RWPE2 (cell line): ENCODE measurements at regions not wholly inside any gene's neighbourhood (a gene's known extent, or its start where the extent isn't known, plus 50 kb on each side); places are given as distances from the start of the nearest gene placed in this dataset.

Source experiments
- ATAC-seq: fragments of 200-7000 bp; cut with Tn5 transposase; 3 replicates; pipeline ENCODE4 v1.9.1; 2021; ENCODE audit warnings: low read depth
- DNase-seq: peaks from one replicate; pipeline ENCODE4 v3.0.0-alpha.2; 2020; ENCODE audit warnings: low spot score
- H3K27ac ChIP-seq: fragments of 450-650 bp; 2 replicates; pipeline ENCODE4 v1.5.1; 2017; ENCODE audit warnings: mild to moderate bottlenecking; ENCODE audit not compliant: poor library complexity, severe bottlenecking
- H3K27me3 ChIP-seq: fragments of 250-450 bp; sonication (Bioruptor Pico); 2 replicates; pipeline ENCODE4 v1.5.1; 2021; ENCODE audit warnings: mild to moderate bottlenecking, moderate library complexity; ENCODE audit not compliant: insufficient read depth, poor library complexity, severe bottlenecking
- H3K36me3 ChIP-seq: fragments of 250-450 bp; sonication (Bioruptor Pico); 2 replicates; pipeline ENCODE4 v1.5.1; 2020; ENCODE audit warnings: low read depth, mild to moderate bottlenecking, moderate library complexity
- H3K4me1 ChIP-seq: fragments of 250-450 bp; sonication (Bioruptor Pico); 2 replicates; pipeline ENCODE4 v1.5.1; 2021; ENCODE audit warnings: mild to moderate bottlenecking, moderate library complexity; ENCODE audit not compliant: insufficient read depth, poor library complexity, severe bottlenecking
- H3K4me3 ChIP-seq: fragments of 250-450 bp; sonication (Bioruptor Pico); 2 replicates; pipeline ENCODE4 v1.5.1; 2021; ENCODE audit warnings: mild to moderate bottlenecking, moderate library complexity; ENCODE audit not compliant: severe bottlenecking
- H3K9me3 ChIP-seq: fragments of 250-450 bp; sonication (Bioruptor Pico); 2 replicates; pipeline ENCODE4 v1.5.1; 2021; ENCODE audit warnings: mild to moderate bottlenecking, moderate library complexity; ENCODE audit not compliant: severe bottlenecking
- TF ChIP-seq, protein P1 (sequence below): fragments of 450-650 bp; IDR thresholded peaks from one replicate; pipeline ENCODE4 v1.5.1; 2017; ENCODE audit warnings: mild to moderate bottlenecking, moderate library complexity; ENCODE audit not compliant: poor library complexity, severe bottlenecking

DNA sequence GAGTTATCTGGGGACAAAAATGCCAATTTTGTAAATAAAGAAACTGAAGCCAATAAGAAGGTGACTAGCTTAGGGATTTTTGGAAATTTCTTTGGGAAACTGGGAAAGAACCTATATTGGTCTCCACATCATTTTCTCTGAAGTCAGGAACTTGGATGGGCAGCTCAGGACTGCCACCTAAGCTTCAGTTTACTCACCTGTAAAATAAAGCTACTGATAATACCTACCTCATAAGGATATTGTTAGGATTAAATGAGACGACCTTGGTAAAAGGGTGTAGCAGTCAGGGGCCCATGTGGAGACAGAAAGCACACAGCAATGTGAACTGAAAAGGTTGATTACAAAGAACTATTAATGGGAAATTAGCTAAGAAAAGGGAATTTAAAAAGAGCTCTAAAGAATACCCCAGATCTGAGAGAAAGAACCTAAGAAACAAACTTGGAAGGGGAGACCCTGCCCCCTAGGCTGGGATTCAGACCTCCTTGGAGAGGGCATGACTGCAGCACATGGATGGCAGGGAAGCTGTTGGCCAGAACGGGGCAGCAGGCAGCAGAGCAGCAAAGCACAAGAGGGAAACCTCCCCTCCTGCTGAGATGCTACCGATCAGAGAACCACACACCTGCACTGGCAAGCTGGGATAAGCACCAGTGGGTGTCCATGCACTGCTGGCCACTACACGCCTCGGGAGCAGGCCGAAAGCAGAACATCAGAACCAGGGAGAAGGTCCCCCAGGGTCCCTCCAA is 83.7 kb upstream of the THBS1 start:
- DNase-seq (no peak), ATAC-seq (no peak)
- H3K9me3 ChIP-seq, result no peaks in the 10 kb centered on the region
- H3K36me3 ChIP-seq, result no peaks in the 10 kb centered on the region
- H3K27ac ChIP-seq, result no peak overlapping the region
- TF ChIP-seq, protein P1, sequence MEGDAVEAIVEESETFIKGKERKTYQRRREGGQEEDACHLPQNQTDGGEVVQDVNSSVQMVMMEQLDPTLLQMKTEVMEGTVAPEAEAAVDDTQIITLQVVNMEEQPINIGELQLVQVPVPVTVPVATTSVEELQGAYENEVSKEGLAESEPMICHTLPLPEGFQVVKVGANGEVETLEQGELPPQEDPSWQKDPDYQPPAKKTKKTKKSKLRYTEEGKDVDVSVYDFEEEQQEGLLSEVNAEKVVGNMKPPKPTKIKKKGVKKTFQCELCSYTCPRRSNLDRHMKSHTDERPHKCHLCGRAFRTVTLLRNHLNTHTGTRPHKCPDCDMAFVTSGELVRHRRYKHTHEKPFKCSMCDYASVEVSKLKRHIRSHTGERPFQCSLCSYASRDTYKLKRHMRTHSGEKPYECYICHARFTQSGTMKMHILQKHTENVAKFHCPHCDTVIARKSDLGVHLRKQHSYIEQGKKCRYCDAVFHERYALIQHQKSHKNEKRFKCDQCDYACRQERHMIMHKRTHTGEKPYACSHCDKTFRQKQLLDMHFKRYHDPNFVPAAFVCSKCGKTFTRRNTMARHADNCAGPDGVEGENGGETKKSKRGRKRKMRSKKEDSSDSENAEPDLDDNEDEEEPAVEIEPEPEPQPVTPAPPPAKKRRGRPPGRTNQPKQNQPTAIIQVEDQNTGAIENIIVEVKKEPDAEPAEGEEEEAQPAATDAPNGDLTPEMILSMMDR, result peak; percentile 17
- no peaks in the 10 kb centered on the region for H3K27me3 ChIP-seq
- no peak overlapping the region for H3K4me3 ChIP-seq
- peaks cover 4% of the 10 kb centered on the region for H3K4me1 ChIP-seq

DNA sequence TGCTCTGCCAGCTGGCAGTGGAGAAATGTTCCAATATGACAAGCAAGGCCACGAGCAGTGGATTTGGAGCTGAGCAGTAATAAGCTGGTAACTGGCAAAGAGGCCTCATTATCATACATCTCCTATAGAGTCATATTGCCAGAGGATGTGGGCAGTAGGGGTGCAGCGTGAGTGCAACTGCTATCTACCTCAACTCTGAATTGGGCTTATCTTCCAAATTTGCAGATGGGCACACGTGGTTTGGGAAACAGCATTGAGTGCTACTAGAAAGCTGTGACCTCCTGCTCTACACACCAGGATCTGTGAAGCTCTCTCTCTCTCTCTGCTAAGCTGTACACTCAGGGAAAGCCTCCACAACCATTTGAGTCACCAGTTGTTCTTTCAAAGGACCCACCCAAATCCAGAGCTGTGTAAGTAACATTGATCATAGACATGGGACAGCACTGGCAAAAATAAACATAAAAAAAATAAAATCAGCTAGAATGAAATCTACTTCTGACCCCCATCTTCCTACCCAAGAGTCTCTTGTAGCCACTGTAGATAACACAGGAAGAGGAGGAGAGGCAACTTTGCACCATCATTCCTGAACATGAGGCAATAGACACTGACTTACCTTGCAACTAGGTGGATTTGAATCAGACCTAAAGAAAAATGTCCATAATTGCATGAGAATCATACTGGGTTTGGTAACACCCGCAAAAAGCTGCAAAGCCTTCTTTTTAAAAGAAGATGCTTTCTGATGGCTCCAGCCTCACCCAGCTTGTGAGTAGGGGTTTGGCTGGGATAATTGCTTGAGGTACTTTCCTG is 82.9 kb upstream of the THBS1 start:
- ATAC-seq (peak; percentile 56), DNase-seq (no peak)
- H3K4me3 ChIP-seq, result no peak overlapping the region

DNA sequence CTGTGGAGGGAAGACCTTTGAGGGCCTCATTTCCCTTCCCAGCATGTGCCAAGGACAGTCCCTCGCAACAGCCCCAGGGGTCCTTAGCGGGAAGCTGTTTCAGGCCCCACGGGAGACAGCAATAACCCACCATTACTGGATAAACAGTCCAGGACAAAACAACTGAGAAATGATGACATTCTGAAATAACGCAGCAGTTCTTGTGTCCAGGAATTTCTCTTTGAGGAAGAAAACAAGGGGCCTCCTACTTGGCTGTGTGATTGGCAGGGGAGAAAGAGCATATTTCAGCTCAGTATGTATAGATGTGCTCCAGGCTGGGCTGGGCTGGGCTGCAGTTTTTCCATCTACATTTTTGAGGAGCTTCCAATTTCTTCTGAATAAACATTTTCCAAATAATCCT is 82.2 kb upstream of the THBS1 start:
- peaks cover 4% of the 10 kb centered on the region for H3K4me1 ChIP-seq
- no peaks in the 10 kb centered on the region for H3K27me3 ChIP-seq
- no peaks in the 10 kb centered on the region for H3K9me3 ChIP-seq
- no peak overlapping the region for H3K4me3 ChIP-seq
- TF ChIP-seq, protein P1, result no peak
- no peaks in the 10 kb centered on the region for H3K36me3 ChIP-seq
- no peak overlapping the region for H3K27ac ChIP-seq
- ATAC-seq, result no peak
- DNase-seq, result no peak

More for the DNA sequence above, 82.9 kb upstream of the THBS1 start:
- no peaks in the 10 kb centered on the region for H3K9me3 ChIP-seq
- TF ChIP-seq, protein P1, result no peak
- H3K27me3 ChIP-seq, result no peaks in the 10 kb centered on the region
- H3K36me3 ChIP-seq, result no peaks in the 10 kb centered on the region
- H3K27ac ChIP-seq, result no peak overlapping the region
- H3K4me1 ChIP-seq, result peaks cover 4% of the 10 kb centered on the region

DNA sequence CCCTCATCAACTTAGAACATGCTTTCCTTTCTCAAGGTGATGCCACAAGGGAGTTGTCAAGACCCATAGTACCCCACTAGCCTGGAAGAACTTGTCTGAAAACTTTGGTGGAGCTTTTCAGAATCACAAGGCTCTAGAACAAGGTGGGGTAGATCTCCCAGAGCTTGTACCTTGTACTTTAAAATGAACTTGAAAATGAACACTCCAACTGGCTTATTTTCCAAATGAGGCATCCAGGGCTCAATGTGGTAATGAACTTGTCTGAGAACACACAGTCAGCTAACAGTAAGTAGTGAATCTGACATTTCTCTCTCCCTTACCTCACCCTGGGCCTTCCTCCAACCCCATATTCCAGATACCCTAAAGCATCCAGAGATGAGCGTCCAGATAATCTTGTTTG is 81.8 kb upstream of the THBS1 start:
- Histone ChIP-seq H3K4me3 (no peak overlapping the region), H3K9me3 (no peaks in the 10 kb centered on the region), H3K4me1 (peaks cover 4% of the 10 kb centered on the region), H3K27ac (no peak overlapping the region), H3K27me3 (no peaks in the 10 kb centered on the region), H3K36me3 (no peaks in the 10 kb centered on the region)
- TF ChIP-seq, protein P1, result no peak
- DNase-seq (no peak), ATAC-seq (no peak)

DNA sequence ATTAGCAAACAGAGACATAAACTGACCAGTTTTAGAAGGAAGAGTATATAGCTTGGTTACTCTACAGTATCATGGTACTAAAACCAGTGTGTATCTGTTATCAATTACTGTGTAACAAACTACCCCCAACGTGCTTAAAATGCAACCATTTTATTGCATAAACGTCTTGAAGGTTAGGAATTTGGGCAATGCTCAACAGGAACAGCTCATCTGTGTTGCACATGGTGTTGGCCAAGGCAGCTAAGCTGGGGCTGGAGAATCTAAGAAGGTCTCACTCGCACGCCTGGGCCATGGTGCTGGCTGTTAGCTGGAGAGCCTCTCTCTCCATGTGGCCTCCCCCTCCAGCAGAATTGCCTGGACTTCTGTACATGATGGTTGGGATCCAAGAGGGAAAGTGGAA is 81.2 kb upstream of the THBS1 start:
- Histone ChIP-seq H3K4me1 (peaks cover 4% of the 10 kb centered on the region), H3K36me3 (no peaks in the 10 kb centered on the region), H3K9me3 (no peaks in the 10 kb centered on the region), H3K27ac (no peak overlapping the region), H3K27me3 (no peaks in the 10 kb centered on the region), H3K4me3 (no peak overlapping the region)
- DNase-seq (no peak), ATAC-seq (no peak)
- TF ChIP-seq, protein P1, result no peak
